ENCODE measurements at regions not wholly inside any gene's neighbourhood (a gene's known extent, or its start where the extent isn't known, plus 50 kb on each side); places are given as distances from the start of the nearest gene placed in this dataset.

DNA sequence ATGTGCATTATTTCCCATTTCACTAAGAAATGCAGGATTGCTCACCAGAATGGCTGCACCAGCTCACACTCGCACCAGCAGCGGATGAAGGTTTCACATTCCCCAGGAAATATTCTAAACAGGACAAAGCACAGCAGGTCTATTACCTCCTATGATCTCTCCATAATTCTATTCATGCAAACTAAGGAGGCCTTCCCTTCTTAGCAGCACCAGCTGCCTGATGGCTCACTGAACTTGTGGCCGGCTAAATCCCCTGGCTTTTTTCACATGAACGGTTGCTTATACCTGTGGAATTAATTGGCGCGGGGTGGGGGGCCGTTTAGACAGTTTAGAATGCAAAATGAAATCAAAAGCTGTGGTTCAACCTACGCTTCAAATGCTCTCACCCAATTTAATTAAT lies 73.5 kb upstream of the SRD5A3 start:
- no peak for TF ChIP-seq POLR2AphosphoS5 (IDR thresholded peaks at IDR 0.05; ENCODE audit: low read depth, low read length)
- TF ChIP-seq SIN3A (IDR thresholded peaks at IDR 0.05; ENCODE audit: borderline replicate concordance, insufficient read depth, low read length), result no peak
- TF ChIP-seq TAF1 (IDR thresholded peaks at IDR 0.05; ENCODE audit: borderline replicate concordance, insufficient read depth, low read length), result no peak
- TF ChIP-seq, protein P1, sequence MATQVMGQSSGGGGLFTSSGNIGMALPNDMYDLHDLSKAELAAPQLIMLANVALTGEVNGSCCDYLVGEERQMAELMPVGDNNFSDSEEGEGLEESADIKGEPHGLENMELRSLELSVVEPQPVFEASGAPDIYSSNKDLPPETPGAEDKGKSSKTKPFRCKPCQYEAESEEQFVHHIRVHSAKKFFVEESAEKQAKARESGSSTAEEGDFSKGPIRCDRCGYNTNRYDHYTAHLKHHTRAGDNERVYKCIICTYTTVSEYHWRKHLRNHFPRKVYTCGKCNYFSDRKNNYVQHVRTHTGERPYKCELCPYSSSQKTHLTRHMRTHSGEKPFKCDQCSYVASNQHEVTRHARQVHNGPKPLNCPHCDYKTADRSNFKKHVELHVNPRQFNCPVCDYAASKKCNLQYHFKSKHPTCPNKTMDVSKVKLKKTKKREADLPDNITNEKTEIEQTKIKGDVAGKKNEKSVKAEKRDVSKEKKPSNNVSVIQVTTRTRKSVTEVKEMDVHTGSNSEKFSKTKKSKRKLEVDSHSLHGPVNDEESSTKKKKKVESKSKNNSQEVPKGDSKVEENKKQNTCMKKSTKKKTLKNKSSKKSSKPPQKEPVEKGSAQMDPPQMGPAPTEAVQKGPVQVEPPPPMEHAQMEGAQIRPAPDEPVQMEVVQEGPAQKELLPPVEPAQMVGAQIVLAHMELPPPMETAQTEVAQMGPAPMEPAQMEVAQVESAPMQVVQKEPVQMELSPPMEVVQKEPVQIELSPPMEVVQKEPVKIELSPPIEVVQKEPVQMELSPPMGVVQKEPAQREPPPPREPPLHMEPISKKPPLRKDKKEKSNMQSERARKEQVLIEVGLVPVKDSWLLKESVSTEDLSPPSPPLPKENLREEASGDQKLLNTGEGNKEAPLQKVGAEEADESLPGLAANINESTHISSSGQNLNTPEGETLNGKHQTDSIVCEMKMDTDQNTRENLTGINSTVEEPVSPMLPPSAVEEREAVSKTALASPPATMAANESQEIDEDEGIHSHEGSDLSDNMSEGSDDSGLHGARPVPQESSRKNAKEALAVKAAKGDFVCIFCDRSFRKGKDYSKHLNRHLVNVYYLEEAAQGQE (IDR thresholded peaks at IDR 0.05; ENCODE audit: insufficient read depth in 1 of 2, low read depth in 2 of 2, low read length in 2 of 2), result no peak
- TF ChIP-seq FOXP2 (optimal IDR thresholded peaks at IDR 0.05; ENCODE audit: borderline replicate concordance, extremely low read depth, extremely low read length, insufficient read depth), result no peak

Measured in PFSK-1 (cell line).